Keratinocyte (primary cell): ENCODE measurements at regions not wholly inside any gene's neighbourhood (a gene's known extent, or its start where the extent isn't known, plus 50 kb on each side); places are given as distances from the start of the nearest gene placed in this dataset.

Source experiments
- DNase-seq: peaks from one replicate; pipeline ENCODE4 v3.0.0-alpha.2; 2011; ENCODE audit warnings: low read depth, missing footprints, low spot score
- FAIRE-seq: peaks from 2 replicates; lab custom pipeline; 2011; peaks lifted over from hg19 to GRCh38; lab: Jason Lieb, UNC
- H2AFZ ChIP-seq: 2 replicates; pipeline ENCODE4 v1.6.0; 2012; ENCODE audit warnings: low read length, control low read depth, inconsistent platforms; ENCODE audit not compliant: control insufficient read depth
- H3K27ac ChIP-seq: 2 replicates; pipeline ENCODE4 v1.5.1; 2011; ENCODE audit warnings: low read length; ENCODE audit not compliant: control insufficient read depth, insufficient read depth
- H3K27me3 ChIP-seq: 3 replicates; pipeline ENCODE4 v1.6.0; 2011; ENCODE audit warnings: low read length; ENCODE audit not compliant: control insufficient read depth, insufficient read depth; ENCODE audit errors: extremely low read depth
- H3K36me3 ChIP-seq, 2 experiments: 2 replicates in 1 of 2; 3 replicates in 1 of 2; pipeline ENCODE4 v1.5.1; 2011; ENCODE audit warnings: low read length in 2 of 2, mild to moderate bottlenecking in 1 of 2; ENCODE audit not compliant: control insufficient read depth in 2 of 2, insufficient read depth in 2 of 2; ENCODE audit errors: extremely low read depth in 1 of 2
- H3K4me1 ChIP-seq: 3 replicates; pipeline ENCODE4 v1.5.1; 2011; ENCODE audit warnings: low read length; ENCODE audit not compliant: control insufficient read depth, insufficient read depth; ENCODE audit errors: extremely low read depth
- H3K4me2 ChIP-seq: 3 replicates; pipeline ENCODE4 v1.6.0; 2011; ENCODE audit warnings: low read depth, low read length; ENCODE audit not compliant: control insufficient read depth, insufficient read depth; ENCODE audit errors: extremely low read depth
- H3K4me3 ChIP-seq, 3 experiments: fragments of 200-600 bp in 1 of 3; sonication (generic) in 1 of 3; 2 replicates in 2 of 3; 3 replicates in 1 of 3; pipeline ENCODE4 v1.5.1; 2011 to 2016; ENCODE audit warnings: low read length in 3 of 3, mild to moderate bottlenecking in 3 of 3, control low read depth in 2 of 3, inconsistent platforms in 1 of 3, low read depth in 1 of 3, mixed read lengths in 1 of 3, mixed run types in 1 of 3, moderate library complexity in 1 of 3; ENCODE audit not compliant: control insufficient read depth in 2 of 3, insufficient read depth in 2 of 3; ENCODE audit errors: extremely low read depth in 1 of 3
- H3K79me2 ChIP-seq: 2 replicates; pipeline ENCODE4 v1.6.0; 2012; ENCODE audit warnings: low read length; ENCODE audit not compliant: control insufficient read depth, insufficient read depth
- H3K9ac ChIP-seq: 3 replicates; pipeline ENCODE4 v1.6.0; 2011; ENCODE audit warnings: low read length; ENCODE audit not compliant: control insufficient read depth, insufficient read depth; ENCODE audit errors: extremely low read depth
- H3K9me1 ChIP-seq: 3 replicates; pipeline ENCODE4 v1.6.0; 2011; ENCODE audit warnings: low read length; ENCODE audit not compliant: control insufficient read depth, insufficient read depth; ENCODE audit errors: extremely low read depth
- H3K9me3 ChIP-seq: 2 replicates; pipeline ENCODE4 v1.5.1; 2012; ENCODE audit warnings: low read depth, low read length; ENCODE audit not compliant: control insufficient read depth
- H4K20me1 ChIP-seq: 3 replicates; pipeline ENCODE4 v1.6.0; 2011; ENCODE audit warnings: low read length; ENCODE audit not compliant: control insufficient read depth, insufficient read depth; ENCODE audit errors: extremely low read depth
- CTCF ChIP-seq, 3 experiments: IDR thresholded peaks in 1 of 3; conservative IDR thresholded peaks in 1 of 3; optimal IDR thresholded peaks in 1 of 3; 2 replicates in 2 of 3; 3 replicates in 1 of 3; pipeline versions ENCODE3 to v1.5.1; 2011; ENCODE audit warnings: low read length in 3 of 3, mild to moderate bottlenecking in 3 of 3, moderate library complexity in 2 of 3, control low read depth in 1 of 3, inconsistent platforms in 1 of 3; ENCODE audit not compliant: insufficient read depth in 2 of 3; ENCODE audit errors: extremely low read depth in 1 of 3
- EZH2 ChIP-seq: IDR thresholded peaks from one replicate; pipeline ENCODE4 v1.6.1; 2012; ENCODE audit warnings: inconsistent platforms, mild to moderate bottlenecking, low read length, moderate library complexity
- dilution Hi-C: fragments of 300-500 bp; cut with MboI; formaldehyde crosslinking; loops from one replicate; pipeline ENCODE4 v1.7.0; 2020; ENCODE audit warnings: low sequenced_read_pairs; ENCODE audit not compliant: extremely low pct_ligation_motif_present

- Histone ChIP-seq H3K9me3 (no peaks in the 10 kb centered on the region), H3K36me3 (no peaks in the 10 kb centered on the region), H3K79me2 (no peaks in the 10 kb centered on the region), H3K9me1 (no peaks in the 10 kb centered on the region), H3K27me3 (no peaks in the 10 kb centered on the region), H3K27ac (no peak overlapping the region), H2AFZ (no peak overlapping the region), H3K4me1 (no peaks in the 10 kb centered on the region), H3K4me2 (no peak overlapping the region), H3K4me3 (no peak overlapping the region), H4K20me1 (no peaks in the 10 kb centered on the region), H3K9ac (no peak overlapping the region)
- dilution Hi-C loops, result no loop called here
- no peak for FAIRE-seq
- peak in 2 of 3 experiments; percentile 41 to 54 for TF ChIP-seq CTCF (optimal IDR thresholded peaks at IDR 0.05 in 1 of 3, IDR thresholded peaks at IDR 0.05 in 1 of 3, conservative IDR thresholded peaks at IDR 0.05 in 1 of 3; ENCODE audit: extremely low read depth in 1 of 3, insufficient read depth in 2 of 3, low read length in 3 of 3)
- TF ChIP-seq EZH2, result no peak
- DNase-seq, result no peak
Measured at GRCh38 chrX:10769195-10769594, 148.8 kb upstream of the MID1 start.

GRCh38 chrX:10769696-10770619 is 149.6 kb upstream of the MID1 start:
- DNase-seq, result no peak
- Histone ChIP-seq H3K4me2 (no peak overlapping the region), H4K20me1 (no peaks in the 10 kb centered on the region), H2AFZ (no peak overlapping the region), H3K27me3 (no peaks in the 10 kb centered on the region), H3K36me3 (no peaks in the 10 kb centered on the region), H3K27ac (no peak overlapping the region), H3K4me3 (no peak overlapping the region), H3K9me3 (no peaks in the 10 kb centered on the region), H3K79me2 (no peaks in the 10 kb centered on the region), H3K4me1 (no peaks in the 10 kb centered on the region), H3K9me1 (no peaks in the 10 kb centered on the region), H3K9ac (no peak overlapping the region)
- dilution Hi-C loops, result no loop called here
- FAIRE-seq, result no peak
- TF ChIP-seq EZH2, result no peak
- no peak for TF ChIP-seq CTCF (optimal IDR thresholded peaks at IDR 0.05 in 1 of 3, IDR thresholded peaks at IDR 0.05 in 1 of 3, conservative IDR thresholded peaks at IDR 0.05 in 1 of 3; ENCODE audit: extremely low read depth in 1 of 3, insufficient read depth in 2 of 3, low read length in 3 of 3)
